ENCODE measurements at regions not wholly inside any gene's neighbourhood (a gene's known extent, or its start where the extent isn't known, plus 50 kb on each side); places are given as distances from the start of the nearest gene placed in this dataset.

GRCh38 chr13:109599901-109600657 is 186.3 kb downstream of the IRS2 start:
- no peak for DNase-seq (ENCODE audit: low spot score)

GRCh38 chr13:109595471-109595870 is 190.9 kb downstream of the IRS2 start:
- DNase-seq (ENCODE audit: low spot score): no peak

GRCh38 chr13:109593230-109593629 is 193.2 kb downstream of the IRS2 start:
- DNase-seq (ENCODE audit: low spot score): no peak

DNA sequence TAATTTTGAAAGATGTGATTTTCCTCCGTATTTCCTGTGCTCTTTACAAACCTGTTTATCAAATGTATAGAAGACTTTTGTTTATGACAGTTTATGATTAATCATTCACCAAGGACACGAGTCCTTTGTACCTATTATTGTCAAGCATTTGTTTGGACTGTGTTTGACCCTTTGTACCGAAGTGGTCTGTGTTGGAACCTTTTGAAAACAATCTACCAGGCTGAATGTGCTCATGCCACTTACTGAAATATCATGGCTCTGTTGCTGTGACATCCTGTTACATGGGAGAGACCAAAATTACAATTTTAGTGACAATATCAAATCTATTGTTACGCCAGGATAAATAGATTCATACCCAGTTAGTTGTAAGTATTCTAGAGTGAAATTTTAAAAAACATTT is 193.6 kb downstream of the IRS2 start:
- no peak for DNase-seq (ENCODE audit: low spot score)

- DNase-seq (ENCODE audit: low spot score): no peak
These were observed 198.7 kb downstream of the IRS2 start for GRCh38 chr13:109587689-109588088.

DNA sequence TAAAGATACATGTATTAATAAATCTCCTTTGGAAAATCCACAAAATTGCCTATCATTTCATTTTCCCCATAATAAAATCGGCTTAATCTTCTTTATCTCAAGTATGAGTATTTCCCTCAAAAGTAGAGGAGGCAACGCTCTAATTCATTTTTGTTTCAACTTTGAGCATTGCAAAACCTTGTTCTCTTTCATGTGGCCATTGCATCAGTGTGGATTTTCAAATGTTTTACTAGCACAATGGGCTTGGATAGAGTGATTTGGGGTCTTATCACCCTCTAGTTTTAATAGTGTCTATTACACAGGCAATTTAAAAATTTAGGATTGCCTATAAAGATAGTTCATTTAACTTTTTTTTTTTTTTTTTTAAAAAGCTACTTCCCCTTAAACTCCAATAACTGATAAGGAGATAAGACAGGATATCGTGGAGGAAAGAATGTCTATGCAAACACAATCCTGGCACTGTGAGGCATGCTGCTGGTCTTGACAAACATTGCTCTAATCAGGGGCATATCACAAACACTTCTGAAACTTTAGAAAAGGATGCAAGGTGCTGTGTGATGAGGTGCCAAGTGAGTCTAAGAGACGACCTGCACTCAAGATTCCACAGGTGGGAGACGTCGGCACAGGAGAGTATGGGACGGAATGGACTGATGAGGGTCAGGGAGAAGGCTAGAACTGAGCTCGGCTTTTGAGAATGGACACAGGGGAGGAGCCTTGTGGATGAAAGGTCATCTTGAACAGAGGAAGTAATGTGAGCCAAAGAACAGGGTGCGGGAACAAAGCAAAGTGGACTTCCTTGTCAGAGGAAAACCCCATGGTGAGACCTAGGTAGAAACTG is 199.7 kb downstream of the IRS2 start:
- DNase-seq (ENCODE audit: low spot score): no peak

DNA sequence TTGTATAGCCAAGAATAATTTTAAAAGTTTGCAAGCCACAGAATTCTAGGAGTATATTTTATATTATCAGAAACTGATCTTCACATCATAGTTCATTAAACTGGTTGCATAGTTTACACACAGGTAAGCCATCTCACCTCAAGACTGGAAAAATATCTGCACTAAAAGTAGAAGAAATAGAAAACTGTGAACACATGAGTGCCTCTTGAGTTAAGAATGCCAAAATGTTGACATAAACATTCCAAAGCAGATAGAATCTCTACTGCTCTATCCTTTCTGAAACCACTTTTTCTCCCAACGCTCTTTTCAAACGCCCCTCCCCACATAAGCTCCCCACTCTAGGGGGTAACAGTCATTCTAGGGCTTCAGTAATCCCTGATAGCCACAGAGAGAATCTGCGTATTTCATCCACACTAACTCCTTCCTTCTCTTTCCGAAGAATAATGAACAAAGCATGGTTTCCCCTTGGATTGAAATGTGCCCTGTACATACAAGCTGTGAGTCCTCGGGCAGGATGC is 201.5 kb downstream of the IRS2 start:
- no peak for DNase-seq (ENCODE audit: low spot score)

GRCh38 chr13:109577191-109577700 is 209.1 kb downstream of the IRS2 start:
- no peak for DNase-seq (ENCODE audit: low spot score)

GRCh38 chr13:109576331-109576813 is 210.0 kb downstream of the IRS2 start:
- DNase-seq (ENCODE audit: low spot score): no peak

DNA sequence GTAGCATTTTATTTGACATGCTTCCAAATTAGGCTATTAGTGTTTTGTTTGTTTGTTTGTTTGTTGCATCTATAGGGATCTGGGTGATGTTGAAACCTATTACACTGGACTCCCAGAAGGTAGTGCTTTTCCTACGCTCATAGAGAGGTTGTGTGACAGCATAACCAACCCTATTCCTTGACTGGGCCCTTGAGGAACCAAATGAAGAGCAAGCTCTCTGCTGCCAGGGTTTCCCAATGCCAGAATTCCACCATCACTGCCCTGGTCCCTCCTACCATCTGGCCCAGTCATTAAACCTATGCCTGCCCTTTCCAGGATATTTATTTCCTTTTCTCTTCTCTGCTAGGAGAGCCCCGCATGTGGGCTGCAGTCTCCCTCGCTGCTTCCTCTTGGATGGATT is 210.6 kb downstream of the IRS2 start:
- no peak for DNase-seq (ENCODE audit: low spot score)

- DNase-seq (ENCODE audit: low spot score): no peak
These were observed 214.0 kb downstream of the IRS2 start for GRCh38 chr13:109572389-109572788.

- DNase-seq (ENCODE audit: low spot score): no peak
These were observed 216.2 kb downstream of the IRS2 start for GRCh38 chr13:109569958-109570711.

GRCh38 chr13:109568339-109568818 is 218.0 kb downstream of the IRS2 start:
- no peak for DNase-seq (ENCODE audit: low spot score)

- DNase-seq (ENCODE audit: low spot score): no peak
These were observed 219.1 kb downstream of the IRS2 start for GRCh38 chr13:109567315-109567714.

- DNase-seq (ENCODE audit: low spot score): no peak
These were observed 220.5 kb downstream of the IRS2 start for GRCh38 chr13:109565877-109566276.

DNA sequence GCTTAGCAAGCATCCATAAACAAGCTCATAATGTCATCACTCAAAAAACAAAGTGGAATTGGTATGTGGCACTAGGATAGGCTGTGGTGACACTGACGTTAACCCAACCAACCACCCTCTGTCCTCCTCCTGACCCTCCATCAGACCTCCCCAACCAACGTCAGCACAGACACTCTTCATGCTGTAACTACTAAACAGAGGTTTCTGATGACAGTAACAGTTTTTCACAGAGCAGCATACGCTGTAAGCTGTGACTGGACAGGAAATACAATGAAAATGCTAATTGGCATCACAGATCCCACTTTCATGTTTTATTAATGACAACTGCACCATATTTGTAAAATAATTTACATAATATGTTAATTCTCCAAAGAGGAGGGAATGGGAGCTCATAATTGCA is 238.0 kb downstream of the IRS2 start:
- no peak for DNase-seq (ENCODE audit: low spot score)

DNA sequence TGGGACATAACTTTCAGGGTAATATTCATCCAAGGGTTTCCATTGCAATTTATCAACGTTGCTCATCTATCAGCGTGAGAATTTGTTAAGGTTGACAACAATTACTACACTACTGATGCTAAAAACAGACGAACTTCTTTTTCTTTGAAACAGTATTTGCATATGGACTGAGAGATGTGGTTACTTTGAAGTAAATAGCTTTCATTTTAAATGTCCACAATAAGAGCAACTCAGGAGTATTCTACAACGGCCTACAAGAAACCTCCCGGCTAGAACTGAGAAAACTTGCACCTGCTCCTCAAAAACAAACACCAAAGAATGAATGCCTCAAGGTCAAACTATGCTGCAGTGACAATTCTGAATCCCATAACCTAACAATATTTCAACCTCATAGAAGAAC is 238.4 kb downstream of the IRS2 start:
- DNase-seq (ENCODE audit: low spot score): no peak

DNA sequence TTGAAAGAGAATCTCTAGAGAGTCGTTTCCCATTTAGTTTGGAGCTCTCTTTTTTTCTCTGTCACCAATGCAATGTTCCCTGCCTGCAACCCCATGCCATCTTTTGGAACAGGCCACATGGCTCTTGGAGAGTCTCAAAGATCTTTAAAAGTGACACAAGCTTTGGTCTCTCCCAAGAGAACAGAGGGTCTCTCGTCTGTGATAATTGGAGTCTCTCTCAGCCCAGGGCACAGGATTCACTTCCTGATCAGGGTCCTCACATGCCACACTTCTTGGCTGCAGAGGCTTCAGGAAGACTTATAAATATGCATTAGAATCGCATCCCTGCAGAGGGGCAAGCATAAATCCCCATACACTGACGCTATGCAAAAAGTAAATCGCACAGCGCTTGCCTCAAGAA is 240.5 kb downstream of the IRS2 start:
- DNase-seq (ENCODE audit: low spot score): no peak

DNA sequence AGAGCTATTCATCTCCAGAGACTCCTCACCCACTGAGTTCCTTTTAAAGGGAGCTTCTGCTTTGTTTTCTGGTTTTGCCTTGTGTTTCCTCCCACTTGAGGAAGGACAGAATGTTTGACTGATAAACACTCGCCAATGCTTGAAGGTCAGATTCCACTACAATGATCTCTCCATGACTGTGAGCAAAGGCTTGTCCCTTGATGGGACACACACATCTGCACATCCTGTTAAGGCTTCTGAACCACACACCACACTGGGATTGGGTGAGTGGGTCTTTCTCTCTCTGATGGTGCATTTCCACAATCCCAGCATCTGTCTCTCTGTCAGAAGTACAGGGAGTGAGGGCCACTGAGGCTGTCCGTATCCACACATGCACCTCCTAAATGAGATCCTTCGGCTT is 245.3 kb downstream of the IRS2 start:
- no peak for DNase-seq (ENCODE audit: low spot score)

GRCh38 chr13:109537584-109537983 is 248.8 kb downstream of the IRS2 start:
- no peak for DNase-seq (ENCODE audit: low spot score)

- no peak for DNase-seq (ENCODE audit: low spot score)
These were observed 253.0 kb downstream of the IRS2 start for GRCh38 chr13:109533350-109533749.

- no peak for DNase-seq (ENCODE audit: low spot score)
These were observed 256.4 kb downstream of the IRS2 start for GRCh38 chr13:109529964-109530363.

Data from SK-N-DZ (cell line).